ENCODE measurements at regions not wholly inside any gene's neighbourhood (a gene's known extent, or its start where the extent isn't known, plus 50 kb on each side); places are given as distances from the start of the nearest gene placed in this dataset.
"Not testable (repeated sequence)": the region's sequence is repeated elsewhere in the genome, so short reads cannot be mapped to it uniquely, and the experiment has no call there.

- peak; percentile 71 for DNase-seq
Observed at GRCh38 chr17:77086433-77087010, 54.2 kb upstream of the SEC14L1 start.

GRCh38 chr17:77087650-77088454 is 52.9 kb upstream of the SEC14L1 start:
- no peak for DNase-seq

- DNase-seq = peak; percentile 97
Observed at GRCh38 chr17:77088455-77089123, 52.2 kb upstream of the SEC14L1 start.

GRCh38 chr17:77089124-77089490 is 51.7 kb upstream of the SEC14L1 start:
- no peak for DNase-seq

- DNase-seq = not testable (repeated sequence)
Observed at GRCh38 chr17:77089949-77090348, 50.8 kb upstream of the SEC14L1 start.

GRCh38 chr17:77090476-77090875 is 50.3 kb upstream of the SEC14L1 start:
- DNase-seq = no peak
